Inferior parietal cortex (tissue), 1 donor: ENCODE measurements at regions not wholly inside any gene's neighbourhood (a gene's known extent, or its start where the extent isn't known, plus 50 kb on each side); places are given as distances from the start of the nearest gene placed in this dataset.
"Not testable (repeated sequence)": the region's sequence is repeated elsewhere in the genome, so short reads cannot be mapped to it uniquely, and the experiment has no call there.

Source experiments
- DNase-seq: peaks from one replicate; pipeline ENCODE4 v3.0.0-alpha.2; 2016; ENCODE audit errors: extremely low spot score

GRCh38 chr14:57061009-57061711 is 207.5 kb downstream of the EXOC5 start:
- DNase-seq = no peak

- DNase-seq = peak; percentile 44
Observed at GRCh38 chr14:57060276-57060955, 208.3 kb downstream of the EXOC5 start.

- DNase-seq = no peak
Observed at GRCh38 chr14:57058319-57058718, 210.4 kb downstream of the EXOC5 start.

GRCh38 chr14:57057803-57058202 is 210.9 kb downstream of the EXOC5 start:
- DNase-seq = no peak

GRCh38 chr14:57056522-57056921 is 212.2 kb downstream of the EXOC5 start:
- DNase-seq = not testable (repeated sequence)

GRCh38 chr14:57052705-57053302 is 215.9 kb downstream of the EXOC5 start:
- DNase-seq = no peak

GRCh38 chr14:57051633-57052032 is 217.1 kb downstream of the EXOC5 start:
- DNase-seq = no peak

GRCh38 chr14:57049848-57050247 is 218.9 kb downstream of the EXOC5 start:
- DNase-seq = no peak

GRCh38 chr14:57046175-57046574 is 222.5 kb downstream of the EXOC5 start:
- no peak for DNase-seq

- not testable (repeated sequence) for DNase-seq
Observed at GRCh38 chr14:57044101-57044973, 224.4 kb downstream of the EXOC5 start.

- no peak for DNase-seq
Observed at GRCh38 chr14:57038689-57039088, 228.4 kb upstream of the OTX2 start.

GRCh38 chr14:57031474-57031873 is 221.2 kb upstream of the OTX2 start:
- no peak for DNase-seq

GRCh38 chr14:57029620-57030253 is 219.5 kb upstream of the OTX2 start:
- DNase-seq = no peak

- DNase-seq = no peak
Observed at GRCh38 chr14:57025456-57025855, 215.2 kb upstream of the OTX2 start.

- no peak for DNase-seq
Observed at GRCh38 chr14:57022608-57023007, 212.3 kb upstream of the OTX2 start.

GRCh38 chr14:57018065-57018464 is 207.8 kb upstream of the OTX2 start:
- DNase-seq = no peak

- DNase-seq = no peak
Observed at GRCh38 chr14:57013987-57014386, 203.7 kb upstream of the OTX2 start.

GRCh38 chr14:57009585-57010515 is 199.6 kb upstream of the OTX2 start:
- DNase-seq = peak; percentile 27

GRCh38 chr14:57008534-57008933 is 198.3 kb upstream of the OTX2 start:
- DNase-seq = no peak

GRCh38 chr14:56998728-56999127 is 188.4 kb upstream of the OTX2 start:
- no peak for DNase-seq
